HG02870 (cell line): ENCODE measurements at regions not wholly inside any gene's neighbourhood (a gene's known extent, or its start where the extent isn't known, plus 50 kb on each side); places are given as distances from the start of the nearest gene placed in this dataset.
"Not testable (repeated sequence)": the region's sequence is repeated elsewhere in the genome, so short reads cannot be mapped to it uniquely, and the experiment has no call there.

ENCODE experiments used
- ATAC-seq: cut with Tn5 transposase; IDR thresholded peaks from one replicate; pipeline ENCODE4 v1.9.1; 2021; ENCODE audit warnings: mild to moderate bottlenecking, moderate library complexity; ENCODE audit not compliant: unreplicated experiment

GRCh38 chr16:59597269-59597668 lies 863.2 kb upstream of the GOT2 start:
- no peak for ATAC-seq

- ATAC-seq = no peak
Measured at GRCh38 chr16:59596693-59597092, 862.6 kb upstream of the GOT2 start.

- ATAC-seq = peak; percentile 65
Measured at GRCh38 chr16:59593194-59593661, 859.1 kb upstream of the GOT2 start.

GRCh38 chr16:59591480-59591879 lies 857.4 kb upstream of the GOT2 start:
- ATAC-seq = no peak

- ATAC-seq = no peak
Measured at GRCh38 chr16:59590845-59591244, 856.7 kb upstream of the GOT2 start.

- ATAC-seq = no peak
Measured at GRCh38 chr16:59586331-59586730, 852.2 kb upstream of the GOT2 start.

GRCh38 chr16:59574296-59574695 lies 840.2 kb upstream of the GOT2 start:
- ATAC-seq = no peak

GRCh38 chr16:59573528-59574271 lies 839.6 kb upstream of the GOT2 start:
- no peak for ATAC-seq

GRCh38 chr16:59567496-59567895 lies 833.4 kb upstream of the GOT2 start:
- no peak for ATAC-seq

GRCh38 chr16:59566446-59566845 lies 832.3 kb upstream of the GOT2 start:
- ATAC-seq = no peak

GRCh38 chr16:59558679-59559078 lies 824.6 kb upstream of the GOT2 start:
- no peak for ATAC-seq

GRCh38 chr16:59552164-59552563 lies 818.0 kb upstream of the GOT2 start:
- ATAC-seq = no peak

GRCh38 chr16:59545721-59546120 lies 811.6 kb upstream of the GOT2 start:
- ATAC-seq = no peak

- no peak for ATAC-seq
Measured at GRCh38 chr16:59543641-59544040, 809.5 kb upstream of the GOT2 start.

- no peak for ATAC-seq
Measured at GRCh38 chr16:59540621-59541020, 806.5 kb upstream of the GOT2 start.

GRCh38 chr16:59535298-59535697 lies 801.2 kb upstream of the GOT2 start:
- ATAC-seq = no peak

GRCh38 chr16:59527206-59527997 lies 793.3 kb upstream of the GOT2 start:
- no peak for ATAC-seq

- no peak for ATAC-seq
Measured at GRCh38 chr16:59522826-59523225, 788.7 kb upstream of the GOT2 start.

- not testable (repeated sequence) for ATAC-seq
Measured at GRCh38 chr16:59518721-59519120, 784.6 kb upstream of the GOT2 start.

GRCh38 chr16:59514651-59515050 lies 780.5 kb upstream of the GOT2 start:
- no peak for ATAC-seq

GRCh38 chr16:59510008-59510424 lies 775.9 kb upstream of the GOT2 start:
- ATAC-seq = no peak

GRCh38 chr16:59500601-59501000 lies 766.5 kb upstream of the GOT2 start:
- no peak for ATAC-seq
